ENCODE measurements at regions not wholly inside any gene's neighbourhood (a gene's known extent, or its start where the extent isn't known, plus 50 kb on each side); places are given as distances from the start of the nearest gene placed in this dataset.

GRCh38 chr18:75895135-75895534 lies 467.6 kb upstream of the SMIM21 start:
- DNase-seq (ENCODE audit: extremely low spot score) = no peak
- ChIA-PET POLR2A (no interaction called here), CTCF (no interaction called here)
- no peak for TF ChIP-seq FOXK2 (IDR thresholded peaks at IDR 0.05)
- no peak for TF ChIP-seq LEF1 (IDR thresholded peaks at IDR 0.05; ENCODE audit: borderline replicate concordance)
- TF ChIP-seq PKNOX1 (IDR thresholded peaks at IDR 0.05) = no peak
- no peak for TF ChIP-seq ELF4 (IDR thresholded peaks at IDR 0.05)
- TF ChIP-seq FOXM1 (IDR thresholded peaks at IDR 0.05; ENCODE audit: borderline replicate concordance) = no peak
- no peak for TF ChIP-seq L3MBTL2 (conservative IDR thresholded peaks at IDR 0.05)
- no peak for TF ChIP-seq HDGF (IDR thresholded peaks at IDR 0.05; ENCODE audit: borderline replicate concordance)
- TF ChIP-seq TARDBP (IDR thresholded peaks at IDR 0.05) = no peak
- no peak for TF ChIP-seq CTBP1 (IDR thresholded peaks at IDR 0.05; ENCODE audit: borderline replicate concordance)
- no peak for TF ChIP-seq ZNF384 (IDR thresholded peaks at IDR 0.05)
- no peak for TF ChIP-seq ARNT (IDR thresholded peaks at IDR 0.05)
- no peak for TF ChIP-seq NFRKB (IDR thresholded peaks at IDR 0.05)
- no peak for TF ChIP-seq SUZ12 (IDR thresholded peaks at IDR 0.05)
- TF ChIP-seq FOXA1 (IDR thresholded peaks at IDR 0.05) = no peak
- TF ChIP-seq BHLHE40 (IDR thresholded peaks at IDR 0.05; ENCODE audit: borderline replicate concordance) = no peak
- no peak for TF ChIP-seq SP1 (IDR thresholded peaks at IDR 0.05)

- CTCF ChIA-PET = no interaction called here
- POLR2A ChIA-PET = no interaction called here
- TF ChIP-seq BHLHE40 (IDR thresholded peaks at IDR 0.05; ENCODE audit: borderline replicate concordance) (no peak), ZNF384 (IDR thresholded peaks at IDR 0.05) (no peak), FOXM1 (IDR thresholded peaks at IDR 0.05; ENCODE audit: borderline replicate concordance) (no peak), TARDBP (IDR thresholded peaks at IDR 0.05) (no peak), FOXA1 (IDR thresholded peaks at IDR 0.05) (no peak)
- DNase-seq (ENCODE audit: extremely low spot score) = no peak
Measured at GRCh38 chr18:75884728-75885127, 457.2 kb upstream of the SMIM21 start.

GRCh38 chr18:75880925-75881504 lies 453.5 kb upstream of the SMIM21 start:
- DNase-seq (ENCODE audit: extremely low spot score) = no peak
- CTCF ChIA-PET = no interaction called here
- TF ChIP-seq FOXK2 (IDR thresholded peaks at IDR 0.05) = no peak
- TF ChIP-seq PKNOX1 (IDR thresholded peaks at IDR 0.05) = no peak
- TF ChIP-seq ARNT (IDR thresholded peaks at IDR 0.05) = no peak
- no peak for TF ChIP-seq TARDBP (IDR thresholded peaks at IDR 0.05)
- no peak for TF ChIP-seq FOXA1 (IDR thresholded peaks at IDR 0.05)
- no peak for TF ChIP-seq LEF1 (IDR thresholded peaks at IDR 0.05; ENCODE audit: borderline replicate concordance)
- TF ChIP-seq HDGF (IDR thresholded peaks at IDR 0.05; ENCODE audit: borderline replicate concordance) = no peak
- TF ChIP-seq CTBP1 (IDR thresholded peaks at IDR 0.05; ENCODE audit: borderline replicate concordance) = no peak
- TF ChIP-seq FOXM1 (IDR thresholded peaks at IDR 0.05; ENCODE audit: borderline replicate concordance) = no peak
- TF ChIP-seq ZNF384 (IDR thresholded peaks at IDR 0.05) = no peak
- POLR2A ChIA-PET = no interaction called here

GRCh38 chr18:75880266-75880665 lies 452.8 kb upstream of the SMIM21 start:
- no peak for TF ChIP-seq ARNT (IDR thresholded peaks at IDR 0.05)
- TF ChIP-seq CTBP1 (IDR thresholded peaks at IDR 0.05; ENCODE audit: borderline replicate concordance) = no peak
- TF ChIP-seq ELF4 (IDR thresholded peaks at IDR 0.05) = no peak
- TF ChIP-seq SP1 (IDR thresholded peaks at IDR 0.05) = no peak
- no peak for TF ChIP-seq ZNF384 (IDR thresholded peaks at IDR 0.05)
- TF ChIP-seq SUZ12 (IDR thresholded peaks at IDR 0.05) = no peak
- TF ChIP-seq FOXM1 (IDR thresholded peaks at IDR 0.05; ENCODE audit: borderline replicate concordance) = no peak
- no peak for TF ChIP-seq FOXA1 (IDR thresholded peaks at IDR 0.05)
- TF ChIP-seq NFRKB (IDR thresholded peaks at IDR 0.05) = no peak
- no peak for TF ChIP-seq BHLHE40 (IDR thresholded peaks at IDR 0.05; ENCODE audit: borderline replicate concordance)
- ChIA-PET CTCF (no interaction called here), POLR2A (no interaction called here)
- DNase-seq (ENCODE audit: extremely low spot score) = no peak

- DNase-seq (ENCODE audit: extremely low spot score) = no peak
Measured at GRCh38 chr18:75879196-75879595, 451.7 kb upstream of the SMIM21 start.

More at GRCh38 chr18:75879196-75879595, 451.7 kb upstream of the SMIM21 start:
- ChIA-PET POLR2A (no interaction called here), CTCF (no interaction called here)
- TF ChIP-seq NFRKB (IDR thresholded peaks at IDR 0.05) (no peak), FOXM1 (IDR thresholded peaks at IDR 0.05; ENCODE audit: borderline replicate concordance) (no peak), ZNF384 (IDR thresholded peaks at IDR 0.05) (no peak), SP1 (IDR thresholded peaks at IDR 0.05) (no peak), SUZ12 (IDR thresholded peaks at IDR 0.05) (no peak), PKNOX1 (IDR thresholded peaks at IDR 0.05) (no peak), LEF1 (IDR thresholded peaks at IDR 0.05; ENCODE audit: borderline replicate concordance) (no peak), L3MBTL2 (conservative IDR thresholded peaks at IDR 0.05) (no peak), ARNT (IDR thresholded peaks at IDR 0.05) (no peak), FOXA1 (IDR thresholded peaks at IDR 0.05) (no peak), FOXK2 (IDR thresholded peaks at IDR 0.05) (no peak), TARDBP (IDR thresholded peaks at IDR 0.05) (no peak), BHLHE40 (IDR thresholded peaks at IDR 0.05; ENCODE audit: borderline replicate concordance) (no peak), CTBP1 (IDR thresholded peaks at IDR 0.05; ENCODE audit: borderline replicate concordance) (no peak), HDGF (IDR thresholded peaks at IDR 0.05; ENCODE audit: borderline replicate concordance) (no peak), ELF4 (IDR thresholded peaks at IDR 0.05) (no peak)
